ENCODE measurements at regions not wholly inside any gene's neighbourhood (a gene's known extent, or its start where the extent isn't known, plus 50 kb on each side); places are given as distances from the start of the nearest gene placed in this dataset.

DNA sequence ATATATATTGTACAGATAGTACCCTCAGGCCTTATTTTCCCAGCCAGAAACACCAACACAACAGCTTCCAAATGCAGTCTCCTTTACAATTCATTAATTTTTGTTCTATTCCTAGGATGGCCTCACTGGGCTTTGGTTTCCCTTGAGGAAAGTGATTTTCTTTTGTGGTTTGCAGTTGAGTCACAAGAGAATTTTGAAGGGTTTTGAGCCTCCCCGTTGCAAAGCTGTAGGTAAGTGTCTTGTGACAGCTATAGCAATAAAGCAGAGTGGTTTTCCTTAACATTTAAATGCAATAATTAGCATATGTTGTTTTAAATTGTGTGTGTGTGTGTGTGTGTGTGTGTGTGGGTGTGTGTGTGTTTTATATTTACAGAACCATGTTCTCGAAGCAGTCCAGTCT, 54.1 kb upstream of the WDR17 start:
- TF ChIP-seq, protein P1, sequence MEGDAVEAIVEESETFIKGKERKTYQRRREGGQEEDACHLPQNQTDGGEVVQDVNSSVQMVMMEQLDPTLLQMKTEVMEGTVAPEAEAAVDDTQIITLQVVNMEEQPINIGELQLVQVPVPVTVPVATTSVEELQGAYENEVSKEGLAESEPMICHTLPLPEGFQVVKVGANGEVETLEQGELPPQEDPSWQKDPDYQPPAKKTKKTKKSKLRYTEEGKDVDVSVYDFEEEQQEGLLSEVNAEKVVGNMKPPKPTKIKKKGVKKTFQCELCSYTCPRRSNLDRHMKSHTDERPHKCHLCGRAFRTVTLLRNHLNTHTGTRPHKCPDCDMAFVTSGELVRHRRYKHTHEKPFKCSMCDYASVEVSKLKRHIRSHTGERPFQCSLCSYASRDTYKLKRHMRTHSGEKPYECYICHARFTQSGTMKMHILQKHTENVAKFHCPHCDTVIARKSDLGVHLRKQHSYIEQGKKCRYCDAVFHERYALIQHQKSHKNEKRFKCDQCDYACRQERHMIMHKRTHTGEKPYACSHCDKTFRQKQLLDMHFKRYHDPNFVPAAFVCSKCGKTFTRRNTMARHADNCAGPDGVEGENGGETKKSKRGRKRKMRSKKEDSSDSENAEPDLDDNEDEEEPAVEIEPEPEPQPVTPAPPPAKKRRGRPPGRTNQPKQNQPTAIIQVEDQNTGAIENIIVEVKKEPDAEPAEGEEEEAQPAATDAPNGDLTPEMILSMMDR (conservative IDR thresholded peaks at IDR 0.05) = no peak
- H3K27ac ChIP-seq = no peak overlapping the region

DNA sequence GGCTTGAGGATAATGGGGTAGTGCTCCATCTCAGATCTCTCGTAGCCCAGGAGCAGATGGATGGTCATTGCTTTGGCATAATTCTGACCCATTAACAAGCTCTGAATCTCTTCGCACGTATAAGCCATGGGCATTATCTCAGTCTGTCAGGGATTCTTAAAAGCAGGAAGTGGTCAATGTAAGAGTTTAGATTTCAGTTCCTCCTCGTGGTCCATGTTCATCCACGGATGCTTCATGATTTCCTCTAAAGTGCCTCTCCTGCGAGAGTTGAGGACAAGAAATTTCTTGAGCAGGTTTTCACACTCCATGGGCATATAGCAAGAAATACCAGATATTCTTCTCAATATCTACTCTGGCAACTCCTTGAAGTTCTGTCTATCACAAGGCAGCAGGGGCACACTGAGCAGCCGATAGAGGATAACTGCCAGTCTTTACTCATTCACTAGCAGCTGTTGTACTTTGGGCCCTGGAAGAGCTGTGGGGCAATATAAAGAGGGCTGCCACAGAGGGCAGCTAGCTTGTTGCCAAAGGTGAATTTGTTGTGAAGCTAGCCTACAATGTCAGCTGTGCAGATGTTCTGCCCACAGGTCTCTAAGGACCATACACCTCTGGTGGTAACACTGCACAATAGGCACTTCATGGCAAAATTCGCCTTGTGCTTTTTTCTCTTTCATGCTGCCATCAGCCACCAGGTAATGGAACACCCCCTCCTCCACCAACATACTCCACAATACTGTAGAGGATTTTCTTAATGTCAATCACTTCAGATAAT, 52.0 kb upstream of the WDR17 start:
- H3K27ac ChIP-seq = no peak overlapping the region
- TF ChIP-seq, protein P1 (conservative IDR thresholded peaks at IDR 0.05) = no peak

DNA sequence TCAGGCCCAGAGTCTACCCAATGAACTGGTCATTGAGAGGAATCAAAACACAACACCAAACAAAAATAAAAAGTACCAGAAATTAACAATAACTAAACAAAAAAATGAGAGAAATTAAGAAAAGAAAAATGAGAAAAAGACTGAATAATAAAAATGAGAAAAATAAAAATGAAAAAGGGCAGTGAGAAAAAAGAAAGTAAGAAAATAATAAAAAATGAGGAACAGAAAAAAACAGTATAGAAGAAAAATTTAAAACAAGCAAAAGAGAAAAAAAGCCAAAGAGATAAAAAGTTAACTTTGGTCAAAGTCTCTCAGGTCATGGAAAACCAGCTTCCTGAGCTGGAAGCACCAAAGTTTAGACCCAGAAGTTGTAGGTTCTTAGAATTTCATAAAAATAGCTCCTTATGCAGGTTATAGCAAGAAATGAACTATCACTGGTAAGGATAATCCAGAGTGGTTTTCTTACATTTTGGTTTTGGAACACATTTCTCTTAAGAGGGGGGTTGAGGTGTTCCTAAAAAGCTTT, 51.0 kb upstream of the WDR17 start:
- H3K27ac ChIP-seq = no peak overlapping the region
- TF ChIP-seq, protein P1 (conservative IDR thresholded peaks at IDR 0.05) = no peak
